Suppressor macrophage (primary cell): ENCODE measurements at regions not wholly inside any gene's neighbourhood (a gene's known extent, or its start where the extent isn't known, plus 50 kb on each side); places are given as distances from the start of the nearest gene placed in this dataset.

ENCODE experiments used
- DNase-seq, 4 experiments: peaks; one replicate each; pipeline ENCODE4 v3.0.0-alpha.2; 2020 to 2022

GRCh38 chr16:77663711-77664110 is 58.6 kb upstream of the NUDT7 start:
- DNase-seq, result no peak

GRCh38 chr16:77666771-77667170 is 55.5 kb upstream of the NUDT7 start:
- no peak for DNase-seq

- DNase-seq, result no peak
These were observed 54.1 kb upstream of the NUDT7 start for GRCh38 chr16:77668201-77668600.

- DNase-seq, result no peak
These were observed 53.3 kb upstream of the NUDT7 start for GRCh38 chr16:77669057-77669456.
